CD8-positive, alpha-beta memory T cell (primary cell): ENCODE measurements at regions not wholly inside any gene's neighbourhood (a gene's known extent, or its start where the extent isn't known, plus 50 kb on each side); places are given as distances from the start of the nearest gene placed in this dataset.

Experiments
- CTCF ChIA-PET: fragments of 350-600 bp; sonication (Branson Sonifier 250); formaldehyde crosslinking; loops from one replicate; lab custom pipeline; 2021; ENCODE audit warnings: antibody characterized with exemption; lab: Charles Lee
- POLR2A ChIA-PET: fragments of 350-600 bp; sonication (Branson Sonifier 250); formaldehyde crosslinking; loops from one replicate; lab custom pipeline; 2021; ENCODE audit warnings: antibody characterized with exemption; lab: Charles Lee
- DNase-seq, 5 donors: peaks; one replicate each; pipeline versions ENCODE4 v3.0.0 to v3.0.0-alpha.2; 2020 to 2022; ENCODE audit warnings: mixed read lengths in 1 of 5
- H3K27ac ChIP-seq: one replicate; pipeline ENCODE4 v1.7.0; 2013; ENCODE audit warnings: low read depth, mild to moderate bottlenecking, low read length, moderate library complexity
- H3K27me3 ChIP-seq: 2 replicates; pipeline ENCODE4 v1.7.0; 2013; ENCODE audit warnings: low read length, mild to moderate bottlenecking; ENCODE audit not compliant: insufficient read depth, poor library complexity, severe bottlenecking
- H3K36me3 ChIP-seq: 2 replicates; pipeline ENCODE4 v1.7.0; 2013; ENCODE audit warnings: mild to moderate bottlenecking, low read length, moderate library complexity; ENCODE audit not compliant: insufficient read depth
- H3K4me1 ChIP-seq: 2 replicates; pipeline ENCODE4 v1.7.0; 2013; ENCODE audit warnings: mild to moderate bottlenecking, low read length, moderate library complexity; ENCODE audit not compliant: insufficient read depth
- H3K4me3 ChIP-seq: 2 replicates; pipeline ENCODE4 v1.7.0; 2013; ENCODE audit warnings: mild to moderate bottlenecking, low read length
- H3K9me3 ChIP-seq: 2 replicates; pipeline ENCODE4 v1.7.0; 2013; ENCODE audit warnings: mild to moderate bottlenecking, low read length
- H3K27ac Mint-ChIP-seq, 8 donors: one replicate each; pipeline ENCODE4 v1.8.0; 2020 to 2021; ENCODE audit warnings: mixed read lengths in 8 of 8, mild to moderate bottlenecking in 6 of 8, inconsistent platforms in 3 of 8, moderate library complexity in 3 of 8
- H3K27me3 Mint-ChIP-seq, 2 donors: one replicate each; pipeline ENCODE4 v1.8.0; 2020 to 2021; ENCODE audit warnings: mixed read lengths in 2 of 2, mild to moderate bottlenecking in 1 of 2, moderate library complexity in 1 of 2
- H3K36me3 Mint-ChIP-seq, 3 donors: one replicate each; pipeline ENCODE4 v1.8.0; 2020 to 2021; ENCODE audit warnings: mixed read lengths in 3 of 3, inconsistent platforms in 1 of 3, mild to moderate bottlenecking in 1 of 3
- H3K4me1 Mint-ChIP-seq, 3 donors: one replicate each; pipeline ENCODE4 v1.8.0; 2020 to 2021; ENCODE audit warnings: mixed read lengths in 3 of 3, inconsistent platforms in 1 of 3, mild to moderate bottlenecking in 1 of 3
- H3K4me3 Mint-ChIP-seq, 7 donors: one replicate each; pipeline ENCODE4 v1.8.0; 2020 to 2021; ENCODE audit warnings: mixed read lengths in 7 of 7, mild to moderate bottlenecking in 6 of 7, moderate library complexity in 4 of 7, inconsistent platforms in 2 of 7
- H3K9me3 Mint-ChIP-seq, 5 donors: one replicate each; pipeline ENCODE4 v1.8.0; 2020 to 2022; ENCODE audit warnings: mixed read lengths in 5 of 5, mild to moderate bottlenecking in 3 of 5, moderate library complexity in 2 of 5, inconsistent platforms in 1 of 5

DNA sequence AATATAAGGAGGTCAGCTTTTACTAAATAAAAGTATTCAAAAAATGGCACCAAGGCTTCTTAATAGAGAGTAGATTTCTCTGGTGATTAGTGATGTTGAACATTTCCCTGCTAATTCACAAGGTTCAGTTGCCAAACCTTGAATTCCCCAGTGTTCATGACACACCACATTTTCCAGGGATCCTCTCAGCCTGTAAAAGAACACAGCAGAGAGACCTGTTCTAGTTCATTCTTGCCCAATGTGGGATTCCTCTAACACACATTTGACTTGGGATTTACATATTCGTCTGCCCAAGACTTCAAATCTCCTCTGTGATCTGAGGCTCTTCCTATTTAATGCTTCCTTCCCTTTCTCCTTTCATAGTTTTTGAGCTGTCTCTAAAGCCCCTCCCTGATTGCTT lies 273.2 kb upstream of the CDH9 start:
- H3K36me3 ChIP-seq, result no peaks in the 10 kb centered on the region
- no peak for DNase-seq
- no peaks in the 10 kb centered on the region for H3K4me1 ChIP-seq
- no peaks in the 10 kb centered on the region for H3K27me3 ChIP-seq
- Mint-ChIP-seq H3K4me3 (no peak overlapping the region), H3K36me3 (no peaks in the 10 kb centered on the region), H3K9me3 (peaks cover 2 to 17% (median 4%) of the 10 kb centered on the region in 5 donors), H3K27ac (no peak overlapping the region), H3K27me3 (no peaks in the 10 kb centered on the region), H3K4me1 (no peaks in the 10 kb centered on the region)
- no peak overlapping the region for H3K4me3 ChIP-seq
- H3K27ac ChIP-seq, result no peak overlapping the region
- ChIA-PET CTCF (no interaction called here), POLR2A (no interaction called here)
- H3K9me3 ChIP-seq, result peaks cover 4% of the 10 kb centered on the region

- no peaks in the 10 kb centered on the region for H3K27me3 ChIP-seq
- no peaks in the 10 kb centered on the region for H3K4me1 ChIP-seq
- peaks cover 4% of the 10 kb centered on the region for H3K9me3 ChIP-seq
- H3K4me3 ChIP-seq, result no peak overlapping the region
- ChIA-PET POLR2A (no interaction called here), CTCF (no interaction called here)
- H3K27ac Mint-ChIP-seq, result no peak overlapping the region
- H3K4me3 Mint-ChIP-seq, result no peak overlapping the region
- peaks cover 0 to 10% (median 2%) of the 10 kb centered on the region in 5 donors for H3K9me3 Mint-ChIP-seq
- H3K27me3 Mint-ChIP-seq, result no peaks in the 10 kb centered on the region
- no peaks in the 10 kb centered on the region for H3K36me3 Mint-ChIP-seq
- H3K4me1 Mint-ChIP-seq, result no peaks in the 10 kb centered on the region
- H3K36me3 ChIP-seq, result no peaks in the 10 kb centered on the region
- no peak overlapping the region for H3K27ac ChIP-seq
- DNase-seq, result no peak
These were observed 269.8 kb upstream of the CDH9 start for GRCh38 chr5:27308153-27308552.

DNA sequence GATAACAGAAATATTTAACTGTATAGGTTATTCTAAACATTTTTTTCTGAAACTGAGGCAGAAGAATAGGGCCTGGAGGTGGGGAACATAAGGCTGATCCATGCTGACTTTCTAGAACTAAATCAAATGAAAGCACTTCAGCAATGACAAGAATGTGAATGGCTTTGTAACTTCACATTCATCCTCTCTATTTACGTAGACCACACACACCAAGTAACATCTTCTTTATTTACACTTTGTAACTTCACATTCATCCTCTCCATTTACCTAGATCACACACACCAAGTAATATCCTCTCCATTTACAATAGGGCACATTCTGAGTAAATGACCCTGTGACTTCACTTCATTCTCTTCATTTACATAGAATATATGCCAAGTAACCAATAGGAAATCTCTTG lies 251.8 kb upstream of the CDH9 start:
- Mint-ChIP-seq H3K36me3 (peaks cover 0 to 1% (median 0%) of the 10 kb centered on the region in 3 donors), H3K4me1 (no peaks in the 10 kb centered on the region), H3K27me3 (no peaks in the 10 kb centered on the region), H3K27ac (no peak overlapping the region), H3K4me3 (no peak overlapping the region), H3K9me3 (peaks cover 8 to 17% (median 14%) of the 10 kb centered on the region in 5 donors)
- Histone ChIP-seq H3K27ac (no peak overlapping the region), H3K27me3 (no peaks in the 10 kb centered on the region), H3K4me3 (no peak overlapping the region), H3K36me3 (no peaks in the 10 kb centered on the region), H3K4me1 (no peaks in the 10 kb centered on the region), H3K9me3 (no peaks in the 10 kb centered on the region)
- CTCF ChIA-PET, result no interaction called here
- POLR2A ChIA-PET, result no interaction called here
- DNase-seq, result no peak

DNA sequence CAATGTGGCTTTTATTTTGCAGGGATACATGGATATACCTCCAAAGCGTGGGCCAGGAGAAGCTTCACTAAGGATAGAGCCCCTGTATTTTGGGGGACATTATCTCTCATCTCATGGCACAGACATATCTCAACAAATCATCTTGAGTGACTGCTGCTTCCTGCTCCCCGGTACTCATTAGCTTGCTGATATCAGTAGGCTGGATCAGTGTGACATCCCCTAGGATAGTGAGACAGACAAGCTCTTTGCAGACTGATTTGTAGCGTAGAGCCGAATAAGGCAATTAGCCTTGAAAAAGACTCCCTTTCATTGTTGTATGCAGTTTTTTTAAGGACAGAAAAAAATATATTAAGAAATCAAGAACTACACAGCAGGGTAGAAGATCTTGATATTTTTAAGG lies 237.7 kb upstream of the CDH9 start:
- H3K4me1 ChIP-seq, result no peaks in the 10 kb centered on the region
- Mint-ChIP-seq H3K27me3 (no peaks in the 10 kb centered on the region), H3K36me3 (no peaks in the 10 kb centered on the region), H3K27ac (no peak overlapping the region), H3K9me3 (peaks cover 7 to 25% (median 10%) of the 10 kb centered on the region in 5 donors), H3K4me3 (no peak overlapping the region), H3K4me1 (no peaks in the 10 kb centered on the region)
- no peak overlapping the region for H3K27ac ChIP-seq
- H3K27me3 ChIP-seq, result no peaks in the 10 kb centered on the region
- H3K4me3 ChIP-seq, result no peak overlapping the region
- DNase-seq, result no peak
- H3K36me3 ChIP-seq, result no peaks in the 10 kb centered on the region
- ChIA-PET CTCF (no interaction called here), POLR2A (no interaction called here)
- no peaks in the 10 kb centered on the region for H3K9me3 ChIP-seq

- no peaks in the 10 kb centered on the region for H3K36me3 ChIP-seq
- no peak for DNase-seq
- no peak overlapping the region for H3K27ac ChIP-seq
- no peaks in the 10 kb centered on the region for H3K27me3 ChIP-seq
- Mint-ChIP-seq H3K4me3 (no peak overlapping the region), H3K27ac (no peak overlapping the region), H3K9me3 (peaks cover 7 to 29% (median 10%) of the 10 kb centered on the region in 5 donors), H3K36me3 (no peaks in the 10 kb centered on the region), H3K4me1 (no peaks in the 10 kb centered on the region), H3K27me3 (no peaks in the 10 kb centered on the region)
- H3K4me1 ChIP-seq, result no peaks in the 10 kb centered on the region
- ChIA-PET POLR2A (no interaction called here), CTCF (no interaction called here)
- H3K9me3 ChIP-seq, result no peaks in the 10 kb centered on the region
- no peak overlapping the region for H3K4me3 ChIP-seq
These were observed 237.0 kb upstream of the CDH9 start for GRCh38 chr5:27275345-27275744.

GRCh38 chr5:27269766-27270165 lies 231.4 kb upstream of the CDH9 start:
- Histone ChIP-seq H3K4me1 (no peaks in the 10 kb centered on the region), H3K9me3 (no peaks in the 10 kb centered on the region), H3K27me3 (no peaks in the 10 kb centered on the region), H3K4me3 (no peak overlapping the region), H3K36me3 (no peaks in the 10 kb centered on the region), H3K27ac (no peak overlapping the region)
- H3K27ac Mint-ChIP-seq, result no peak overlapping the region
- ChIA-PET POLR2A (no interaction called here), CTCF (no interaction called here)
- no peak overlapping the region for H3K4me3 Mint-ChIP-seq
- no peaks in the 10 kb centered on the region for H3K36me3 Mint-ChIP-seq
- no peaks in the 10 kb centered on the region for H3K4me1 Mint-ChIP-seq
- peaks cover 10 to 36% (median 18%) of the 10 kb centered on the region in 5 donors for H3K9me3 Mint-ChIP-seq
- no peak for DNase-seq
- no peaks in the 10 kb centered on the region for H3K27me3 Mint-ChIP-seq

DNA sequence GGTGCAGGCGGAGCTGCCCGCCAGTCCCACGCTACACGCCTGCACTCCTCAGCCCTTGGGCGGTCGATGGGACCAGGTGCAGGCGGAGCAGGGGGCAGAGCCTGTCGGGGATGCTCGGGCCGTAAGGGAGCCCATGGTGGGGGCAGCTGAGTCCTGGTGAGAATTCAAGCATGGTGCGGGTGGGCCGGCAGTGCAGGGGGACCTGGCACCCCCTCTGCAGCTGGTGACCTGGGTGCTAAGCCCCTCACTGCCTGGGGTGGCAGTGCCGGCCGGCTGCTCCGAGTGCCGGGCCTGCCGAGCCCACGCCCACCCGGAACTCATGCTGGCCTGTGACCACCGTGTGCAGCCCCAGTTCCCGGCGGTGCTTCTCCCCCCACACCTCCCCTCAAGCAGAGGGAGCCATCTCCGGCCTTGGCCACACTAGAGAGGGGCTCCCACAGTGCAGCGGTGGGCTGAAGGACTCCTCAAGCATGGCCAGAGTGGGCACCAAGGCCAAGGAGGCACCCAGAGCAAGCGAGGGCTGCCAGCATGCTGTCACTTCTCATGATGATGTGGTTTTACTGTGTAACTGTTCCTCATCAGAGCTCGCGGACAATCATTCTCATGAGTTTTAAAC lies 228.9 kb upstream of the CDH9 start:
- Histone ChIP-seq H3K27ac (no peak overlapping the region), H3K36me3 (no peaks in the 10 kb centered on the region), H3K4me3 (no peak overlapping the region), H3K27me3 (no peaks in the 10 kb centered on the region), H3K4me1 (no peaks in the 10 kb centered on the region), H3K9me3 (no peaks in the 10 kb centered on the region)
- CTCF ChIA-PET, result no interaction called here
- Mint-ChIP-seq H3K36me3 (no peaks in the 10 kb centered on the region), H3K4me1 (no peaks in the 10 kb centered on the region), H3K27me3 (no peaks in the 10 kb centered on the region), H3K27ac (no peak overlapping the region), H3K4me3 (no peak overlapping the region), H3K9me3 (peaks cover 5 to 40% (median 16%) of the 10 kb centered on the region in 5 donors)
- POLR2A ChIA-PET, result no interaction called here
- no peak for DNase-seq

DNA sequence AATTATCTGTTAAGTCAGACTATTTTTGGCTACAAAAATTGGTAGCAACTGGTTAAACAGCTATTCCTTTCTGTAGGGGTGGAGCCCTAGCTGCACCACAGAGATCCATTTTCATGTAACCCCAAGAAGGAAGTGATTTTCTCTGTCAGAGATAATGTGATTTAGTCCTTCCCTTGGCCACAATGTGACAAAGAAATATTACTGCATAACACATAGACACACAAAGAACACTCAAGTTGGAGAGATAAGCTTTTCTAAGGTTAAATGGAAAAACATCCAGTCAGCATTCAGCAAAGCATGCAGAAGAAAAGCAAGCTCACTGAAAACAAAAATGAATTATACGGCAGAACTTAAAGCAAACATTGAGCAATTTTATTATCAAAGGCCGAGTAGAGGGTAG lies 227.8 kb upstream of the CDH9 start:
- Histone ChIP-seq H3K36me3 (no peaks in the 10 kb centered on the region), H3K27me3 (no peaks in the 10 kb centered on the region), H3K27ac (no peak overlapping the region), H3K4me1 (no peaks in the 10 kb centered on the region), H3K4me3 (no peak overlapping the region), H3K9me3 (no peaks in the 10 kb centered on the region)
- Mint-ChIP-seq H3K27ac (no peak overlapping the region), H3K4me3 (no peak overlapping the region), H3K36me3 (no peaks in the 10 kb centered on the region), H3K4me1 (no peaks in the 10 kb centered on the region), H3K9me3 (peaks cover 5 to 43% (median 16%) of the 10 kb centered on the region in 5 donors), H3K27me3 (no peaks in the 10 kb centered on the region)
- CTCF ChIA-PET, result no interaction called here
- no peak for DNase-seq
- POLR2A ChIA-PET, result no interaction called here
